AG08395 (cell line): ENCODE measurements at regions not wholly inside any gene's neighbourhood (a gene's known extent, or its start where the extent isn't known, plus 50 kb on each side); places are given as distances from the start of the nearest gene placed in this dataset.

Experiments used
- DNase-seq: peaks from one replicate; pipeline ENCODE4 v3.0.0; 2012; ENCODE audit warnings: mixed read lengths, low spot score

DNA sequence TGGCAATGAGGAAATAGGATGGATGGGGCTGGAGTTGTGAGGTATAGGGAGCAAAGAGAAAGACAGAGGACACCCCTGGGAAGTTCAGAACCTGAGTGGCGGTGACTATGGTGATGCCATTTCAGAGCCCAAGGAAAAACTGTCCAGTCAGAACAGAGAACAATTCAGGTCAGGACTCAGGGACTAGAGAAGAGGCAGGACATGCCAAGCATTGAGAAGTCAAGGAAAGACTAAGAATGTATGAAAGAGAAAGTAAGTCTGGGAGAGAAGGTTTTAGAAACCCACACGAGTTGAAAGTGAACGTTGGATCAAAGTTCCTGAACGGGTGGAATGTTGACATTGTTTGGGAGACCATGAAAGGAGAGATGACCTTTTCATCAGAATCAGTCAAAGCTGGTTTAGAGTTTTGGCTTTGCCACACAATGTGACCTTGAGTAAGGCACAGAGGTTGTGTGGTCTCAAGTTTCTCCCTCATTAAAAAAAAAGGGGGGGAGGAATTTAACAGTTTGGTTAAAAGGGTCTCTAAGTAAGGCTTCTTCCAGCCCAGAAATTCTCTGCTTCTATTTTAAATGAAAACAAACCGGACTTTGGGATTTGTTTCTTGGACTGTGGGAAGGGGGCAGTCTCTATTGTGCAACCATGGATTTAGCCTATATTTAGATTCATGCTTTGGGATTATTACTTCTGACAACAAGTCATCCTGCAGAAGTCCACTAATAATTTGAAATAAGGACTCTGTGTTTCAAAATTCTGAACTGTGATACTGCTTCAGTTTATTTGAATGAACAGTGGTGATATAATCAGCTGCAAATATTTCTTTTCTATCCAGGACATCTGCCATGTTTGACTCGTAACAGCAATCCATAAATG, 315.9 kb upstream of the TBL1XR1 start:
- DNase-seq, result no peak

DNA sequence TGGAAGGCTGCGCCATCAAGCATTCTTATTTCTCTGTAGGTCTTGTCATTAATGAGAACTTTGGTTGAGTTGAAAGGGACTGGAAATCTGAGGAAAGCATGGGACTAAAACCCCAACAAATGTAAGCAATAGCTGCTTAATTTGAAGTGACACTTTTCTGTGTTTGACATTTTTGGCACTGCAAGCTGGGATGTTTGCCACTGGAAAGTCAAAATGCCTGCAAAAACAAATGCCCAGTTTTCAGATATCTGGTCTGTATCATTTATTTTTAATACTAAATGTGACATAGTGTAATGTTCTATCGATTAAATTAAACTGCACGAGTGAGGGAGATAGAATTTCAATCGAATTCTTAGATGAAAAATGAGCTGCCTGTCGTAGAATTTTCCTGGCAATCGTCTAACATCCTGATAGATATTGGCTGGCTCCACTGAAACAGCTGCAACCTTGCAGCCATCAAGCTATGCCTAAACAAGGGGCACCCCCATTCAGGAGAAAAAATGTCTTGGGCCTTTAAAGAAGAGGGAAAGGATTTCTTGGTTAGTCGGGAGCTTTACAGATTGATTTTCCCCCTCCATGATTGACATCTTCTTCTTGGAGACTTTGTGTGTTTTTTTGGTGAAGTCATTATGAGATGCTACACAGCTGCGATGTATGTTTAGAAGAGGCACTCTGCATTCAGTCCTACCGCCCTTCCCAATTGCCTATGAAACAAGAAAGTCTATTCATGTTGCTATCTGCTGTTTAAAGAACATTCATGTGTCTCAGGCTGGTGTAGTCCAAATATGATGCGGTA, 316.7 kb upstream of the TBL1XR1 start:
- no peak for DNase-seq

DNA sequence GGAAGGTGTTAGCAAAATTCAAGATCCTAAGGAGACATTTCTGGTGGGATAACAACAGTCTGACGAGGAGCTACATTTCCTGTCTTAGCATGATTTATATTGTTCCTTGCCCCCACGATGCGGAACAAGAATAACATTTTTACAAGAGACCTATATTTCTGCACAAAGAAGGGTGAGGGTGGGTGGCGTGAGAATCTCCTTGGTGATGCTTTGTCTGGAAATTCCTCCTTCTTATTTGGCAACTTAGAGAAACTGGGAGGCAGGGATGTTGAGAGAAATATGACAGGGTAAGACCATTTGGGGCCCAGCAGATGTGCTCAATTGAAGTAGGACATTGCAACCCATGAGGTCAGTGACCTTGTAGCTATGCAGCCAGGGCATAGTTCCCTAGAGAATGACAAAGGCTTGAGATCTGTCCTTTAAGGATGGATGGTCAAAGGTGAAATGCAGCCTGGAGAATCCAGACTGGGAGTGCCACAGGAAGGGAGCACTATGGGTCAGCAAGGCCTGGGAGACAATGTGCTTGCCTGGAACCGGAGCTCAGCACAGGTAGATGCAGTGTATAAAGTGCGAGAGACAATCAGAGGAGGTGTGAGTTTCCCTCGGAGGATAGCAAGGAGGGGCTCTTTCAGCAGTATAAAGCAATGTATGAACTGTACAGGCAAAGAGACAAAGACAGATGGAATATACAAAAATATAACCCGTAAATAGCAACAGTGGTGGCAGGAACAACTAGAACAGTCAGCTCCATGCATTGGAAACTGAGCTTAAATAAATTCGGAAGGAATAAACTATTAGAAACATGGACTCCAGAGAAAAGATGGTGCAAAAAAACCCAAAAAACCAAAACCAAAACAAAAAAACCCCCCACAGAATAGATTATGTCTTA, 317.6 kb upstream of the TBL1XR1 start:
- DNase-seq, result no peak

DNA sequence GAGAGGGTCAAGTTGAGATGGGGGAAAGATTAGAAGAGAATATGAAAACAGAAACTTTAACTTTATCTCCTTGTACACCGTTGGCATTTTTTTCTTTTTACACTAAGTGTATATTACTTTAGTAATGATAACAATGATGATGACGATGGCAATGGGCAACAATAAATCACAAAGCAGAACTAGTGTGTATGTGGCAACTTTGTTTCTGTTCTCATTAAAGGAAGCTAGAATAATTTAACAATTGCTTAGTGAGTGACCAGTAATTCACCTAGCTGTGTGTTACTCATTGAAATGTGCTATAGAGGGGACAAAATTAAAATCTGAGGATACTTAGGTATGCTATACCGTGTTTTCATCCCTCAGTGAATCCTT, 318.5 kb upstream of the TBL1XR1 start:
- DNase-seq, result no peak

DNA sequence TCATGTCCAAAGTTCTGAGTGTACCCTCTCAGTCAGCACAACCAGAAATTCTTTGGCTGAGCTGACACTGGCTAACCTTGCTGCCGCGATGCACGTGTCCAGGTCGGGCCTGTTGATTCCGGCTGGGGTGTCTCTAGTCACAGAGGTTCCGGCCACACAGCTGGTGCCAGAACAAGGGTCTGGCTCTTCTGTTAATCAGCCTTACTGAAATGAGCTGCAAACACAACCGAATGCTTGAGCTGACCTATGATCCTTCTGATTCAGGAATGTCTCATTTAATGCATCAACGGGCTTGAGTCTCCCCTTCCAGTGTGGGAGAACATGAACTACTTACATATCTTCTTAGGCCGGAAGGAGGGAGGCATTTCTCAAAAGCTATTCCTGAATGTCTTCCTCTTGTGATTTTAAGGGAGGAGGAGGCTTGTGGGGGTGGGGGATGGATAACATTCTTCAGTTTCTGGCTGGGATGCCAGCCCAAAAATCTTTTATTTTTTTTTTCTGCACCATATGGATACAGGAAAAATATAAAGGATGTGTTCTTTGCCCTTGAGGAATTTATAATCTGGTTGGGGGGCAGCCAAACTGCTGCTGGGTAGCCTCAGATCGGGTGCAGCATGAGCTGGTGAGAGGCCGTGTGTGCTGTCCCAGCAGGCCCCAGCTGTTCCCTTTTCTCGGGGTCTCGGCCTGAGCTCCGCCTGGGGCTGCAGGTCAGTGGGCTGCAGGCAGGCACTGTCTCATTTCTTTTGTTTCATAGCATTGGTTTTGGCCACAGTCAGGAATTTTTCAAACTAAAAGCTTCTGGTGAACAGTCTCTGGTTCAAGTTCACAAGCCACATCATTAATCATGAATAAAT, 319.1 kb upstream of the TBL1XR1 start:
- DNase-seq, result peak; percentile 29

DNA sequence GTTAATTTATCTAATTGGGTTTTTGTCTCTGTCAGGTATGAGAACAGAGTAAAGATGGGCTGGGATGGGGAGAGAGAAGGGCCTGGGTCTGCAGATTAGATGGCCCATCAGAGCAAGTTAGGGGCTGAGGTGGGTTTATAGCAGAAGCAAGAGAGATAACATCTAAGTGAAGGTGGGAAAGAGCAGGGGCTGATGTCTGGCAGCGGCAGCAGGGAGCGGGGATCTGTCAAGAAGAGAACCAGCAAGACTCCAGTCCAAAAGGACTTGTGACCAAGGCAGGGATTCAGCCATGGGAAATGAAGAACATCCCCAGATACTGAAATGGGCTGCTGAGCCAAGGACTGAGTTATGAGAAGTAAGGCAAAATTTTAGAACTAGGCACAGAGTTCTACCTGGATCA, 320.6 kb upstream of the TBL1XR1 start:
- DNase-seq, result no peak

DNA sequence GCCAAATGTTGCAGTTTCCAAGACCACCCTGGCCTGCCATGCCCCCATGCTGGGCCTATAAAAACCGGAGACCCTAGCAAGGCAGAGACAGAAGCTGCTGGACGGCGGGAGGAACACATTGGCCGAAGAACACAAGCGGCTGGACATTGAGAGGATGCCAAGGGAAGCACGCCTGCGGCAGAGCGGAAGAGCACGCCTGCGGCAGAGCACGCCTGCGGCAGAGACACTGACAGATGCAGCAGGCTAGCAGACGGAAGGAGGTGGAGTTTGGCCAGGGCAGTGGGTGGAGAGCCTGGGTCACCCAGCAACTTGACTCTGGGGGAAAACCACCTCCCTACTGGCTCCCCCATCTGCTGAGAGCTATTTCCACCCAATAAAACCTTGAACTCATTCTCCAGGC, 322.3 kb upstream of the TBL1XR1 start:
- no peak for DNase-seq

DNA sequence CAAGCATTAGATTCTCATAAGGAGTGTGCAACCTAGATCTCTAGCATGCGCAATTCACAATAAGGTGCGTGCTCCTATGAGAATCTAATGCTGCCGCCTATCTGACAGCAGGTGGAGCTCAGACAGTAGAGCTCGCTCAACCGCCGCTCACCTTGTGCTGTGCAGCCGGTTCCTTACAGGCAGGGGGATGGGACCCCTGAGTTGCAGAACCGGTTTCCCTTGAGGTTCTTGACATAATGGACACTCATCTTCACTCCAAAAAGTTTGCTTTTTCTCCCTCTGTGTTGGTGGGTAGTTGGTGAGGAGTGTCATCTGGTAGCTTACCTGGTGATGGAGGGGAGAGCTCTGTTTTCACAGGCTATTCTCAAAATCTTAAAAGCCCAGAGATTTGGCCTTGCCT, 324.0 kb upstream of the TBL1XR1 start:
- DNase-seq, result no peak

DNA sequence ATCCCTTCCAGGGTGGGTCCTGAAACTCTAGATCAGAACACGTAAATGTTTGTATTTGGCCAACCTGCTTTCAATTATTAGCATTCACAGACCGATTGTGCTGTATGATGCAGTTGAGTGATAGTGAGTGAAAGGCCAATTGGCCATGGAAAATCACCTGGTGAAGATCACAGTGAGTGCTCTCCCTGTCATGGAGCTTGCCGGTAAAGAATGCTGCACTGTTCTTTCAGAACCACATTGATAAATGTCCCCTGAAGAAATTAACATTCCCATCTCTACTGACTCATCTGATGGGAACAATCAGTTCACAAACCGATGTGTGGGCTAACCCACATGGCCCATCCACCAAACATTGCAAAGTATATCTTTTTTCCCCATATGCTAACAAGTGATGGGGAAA, 324.8 kb upstream of the TBL1XR1 start:
- no peak for DNase-seq

DNA sequence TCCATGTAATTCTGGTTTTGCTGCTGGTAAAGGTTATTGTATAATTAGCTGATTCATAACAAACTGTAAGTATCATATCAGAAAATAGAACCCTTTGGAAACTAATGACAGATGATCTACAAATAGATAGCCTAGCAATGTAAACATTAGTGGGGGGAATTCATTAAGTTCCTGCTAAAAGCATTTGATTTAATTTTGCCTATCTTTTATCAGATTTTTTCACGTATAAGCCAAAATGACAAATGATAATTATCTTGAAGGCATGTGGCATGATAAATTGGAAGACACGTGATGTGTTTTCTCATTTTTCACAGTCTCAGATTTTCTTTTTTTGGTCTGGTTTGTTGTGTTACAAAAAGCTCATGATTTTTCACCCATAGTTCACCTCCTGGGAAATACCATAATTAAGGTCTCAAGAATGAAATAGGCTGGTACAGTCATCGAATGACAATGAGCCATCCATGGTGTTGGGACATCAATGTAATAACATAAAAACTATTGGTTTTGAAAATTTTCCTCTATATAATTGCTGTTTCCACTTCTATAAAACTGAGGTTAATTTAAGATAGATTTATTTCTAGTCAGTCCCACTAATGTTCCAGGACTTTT, 325.9 kb upstream of the TBL1XR1 start:
- DNase-seq, result no peak

DNA sequence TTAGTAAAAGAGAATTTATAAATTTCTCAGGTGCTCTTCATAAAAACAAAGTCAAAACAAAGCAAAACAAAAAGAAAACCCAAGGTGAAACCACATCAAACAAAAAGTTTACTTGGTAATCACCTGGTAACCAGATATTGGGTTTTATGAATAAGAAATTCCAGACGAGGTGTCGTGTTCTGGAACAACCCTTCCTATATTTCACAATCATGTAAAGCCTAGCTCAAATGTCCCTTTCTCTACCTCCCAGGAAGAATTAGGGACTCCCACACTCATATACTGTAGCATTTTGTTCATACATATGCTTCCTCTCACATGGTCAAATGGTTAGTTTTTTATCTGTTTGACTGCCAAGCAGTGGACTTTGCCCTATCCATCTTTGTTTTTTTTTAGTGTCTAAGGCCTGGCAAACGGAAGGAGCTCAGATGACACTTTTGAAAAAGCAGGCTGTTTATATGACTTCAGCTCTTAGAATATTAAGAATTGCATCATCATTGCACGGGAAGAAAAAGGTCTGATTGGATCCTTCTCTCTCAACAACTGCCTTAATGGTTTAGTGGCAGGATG, 326.7 kb upstream of the TBL1XR1 start:
- DNase-seq, result no peak

DNA sequence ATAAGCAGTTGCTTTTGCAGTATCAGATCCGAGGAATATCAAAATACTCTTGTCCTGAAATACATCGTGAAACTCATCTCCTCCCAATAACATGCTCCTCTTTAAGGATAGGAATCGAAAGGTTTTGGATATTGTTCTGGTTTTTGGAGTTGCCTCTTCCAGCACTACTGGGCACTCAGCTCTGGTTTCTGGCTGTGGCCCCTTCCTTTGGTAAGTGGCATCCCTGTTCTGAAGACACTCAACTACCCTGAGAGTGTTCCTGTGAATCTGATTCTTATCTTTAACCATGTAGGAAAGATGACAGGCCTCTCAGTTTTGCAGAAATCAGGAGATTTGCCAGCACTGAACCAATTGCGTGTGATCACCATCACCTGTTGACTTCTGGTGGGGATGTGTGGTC, 327.5 kb upstream of the TBL1XR1 start:
- no peak for DNase-seq

DNA sequence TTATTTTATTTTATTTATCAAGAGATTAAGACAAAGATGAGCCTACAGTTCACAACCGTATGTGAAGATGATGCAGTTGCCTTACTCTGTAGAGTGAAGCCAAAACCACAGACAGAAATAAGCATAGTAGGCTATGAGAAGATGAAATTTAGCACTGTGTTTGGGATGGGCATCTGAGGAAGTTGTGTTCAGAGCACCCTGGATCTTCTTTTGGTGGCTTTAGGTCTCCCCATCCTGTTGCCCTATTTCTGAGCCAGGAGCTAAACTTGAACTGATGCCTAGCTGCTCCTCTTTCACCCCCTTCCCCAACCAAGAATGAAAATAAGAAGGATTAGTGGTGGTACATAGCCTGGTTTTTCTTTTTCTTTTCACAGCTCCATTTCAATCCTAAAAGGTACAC, 328.1 kb upstream of the TBL1XR1 start:
- DNase-seq, result no peak

DNA sequence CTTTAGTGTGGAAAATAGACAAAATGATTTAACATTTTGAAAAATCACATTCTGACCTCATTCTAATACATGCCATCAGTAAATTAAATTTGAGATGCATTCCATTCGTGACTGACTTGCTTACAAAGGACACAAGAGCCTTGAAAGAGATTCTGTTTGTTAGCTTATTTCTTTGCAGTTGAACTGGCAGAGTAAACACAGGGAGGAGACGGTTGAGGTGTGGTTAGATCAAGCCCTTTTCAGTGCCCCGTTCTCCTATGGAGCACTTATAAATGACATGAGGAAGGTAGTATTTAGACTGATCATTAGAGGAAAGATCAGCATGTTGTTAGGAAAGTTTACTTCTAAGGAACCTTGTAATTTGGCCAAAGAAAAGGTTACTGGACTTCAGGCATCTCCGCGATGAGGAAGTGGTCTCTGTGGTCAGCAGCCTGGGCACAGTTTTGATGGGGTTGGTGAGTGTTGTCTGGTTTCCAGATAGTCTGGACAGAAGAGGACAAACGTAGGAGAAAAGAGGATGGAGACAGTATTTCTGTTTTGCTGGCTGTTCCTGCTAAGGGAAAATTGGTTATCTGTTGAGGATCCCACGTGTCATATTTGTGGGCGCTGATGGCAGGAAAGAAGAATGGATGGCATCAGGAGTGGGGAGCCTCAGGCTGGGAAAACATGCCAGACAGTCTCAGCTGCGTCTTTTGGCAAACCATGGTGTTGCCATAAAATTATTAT, 328.9 kb upstream of the TBL1XR1 start:
- peak; percentile 76 for DNase-seq

DNA sequence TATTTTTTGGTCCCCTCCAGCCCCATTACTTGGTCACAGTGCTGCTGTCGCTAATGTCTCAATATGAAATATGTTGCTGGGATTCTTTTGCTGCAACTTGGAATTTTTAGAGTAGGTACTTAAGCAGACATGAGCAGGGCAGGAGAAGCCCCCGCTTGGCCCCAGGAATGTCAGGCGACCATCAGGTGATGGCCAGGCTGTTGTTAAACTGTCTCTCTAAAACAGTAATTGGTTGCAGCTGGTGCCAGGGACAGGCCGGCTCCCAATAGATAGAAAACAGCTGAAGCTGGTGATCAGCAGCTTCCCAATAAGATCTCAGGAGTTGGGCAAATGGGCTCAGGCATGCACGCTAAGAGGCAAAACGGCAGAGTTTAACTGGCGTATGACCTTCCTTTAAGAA, 329.9 kb upstream of the TBL1XR1 start:
- no peak for DNase-seq

DNA sequence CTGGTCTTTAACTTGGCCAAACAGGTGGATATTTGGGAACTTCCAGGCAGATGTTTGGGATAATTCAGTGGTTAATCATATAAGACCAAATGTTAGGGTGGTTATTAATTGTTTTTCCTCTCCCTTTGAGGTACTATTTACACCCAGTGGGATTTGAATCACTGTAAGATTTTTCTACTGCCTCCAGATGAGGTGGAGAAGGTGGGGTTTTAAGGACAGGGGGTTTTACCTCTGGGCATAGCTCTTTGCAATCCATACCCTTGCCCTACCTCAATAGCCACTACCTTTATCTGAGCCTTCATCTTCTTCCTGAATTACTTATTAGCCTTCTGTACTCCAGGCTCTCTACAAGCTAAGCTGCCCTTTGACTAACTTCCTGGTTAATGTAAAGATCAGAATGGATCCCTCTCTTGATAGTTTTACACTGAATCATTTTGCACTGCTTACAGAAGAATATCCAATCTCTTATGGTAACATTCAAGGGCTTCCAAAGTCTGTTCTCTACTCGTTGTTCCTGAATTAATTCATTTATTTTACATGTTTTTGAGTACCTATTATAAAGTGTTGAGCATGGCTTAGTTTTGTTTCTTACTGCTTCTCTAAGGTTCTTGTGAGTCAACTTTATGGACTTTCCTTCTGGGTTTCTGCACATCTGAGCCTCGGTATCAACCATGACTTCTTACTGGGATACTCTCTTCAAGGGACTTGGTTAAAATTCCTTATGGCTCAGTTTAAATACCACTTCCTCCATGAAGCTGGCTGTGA, 331.2 kb upstream of the TBL1XR1 start:
- no peak for DNase-seq

DNA sequence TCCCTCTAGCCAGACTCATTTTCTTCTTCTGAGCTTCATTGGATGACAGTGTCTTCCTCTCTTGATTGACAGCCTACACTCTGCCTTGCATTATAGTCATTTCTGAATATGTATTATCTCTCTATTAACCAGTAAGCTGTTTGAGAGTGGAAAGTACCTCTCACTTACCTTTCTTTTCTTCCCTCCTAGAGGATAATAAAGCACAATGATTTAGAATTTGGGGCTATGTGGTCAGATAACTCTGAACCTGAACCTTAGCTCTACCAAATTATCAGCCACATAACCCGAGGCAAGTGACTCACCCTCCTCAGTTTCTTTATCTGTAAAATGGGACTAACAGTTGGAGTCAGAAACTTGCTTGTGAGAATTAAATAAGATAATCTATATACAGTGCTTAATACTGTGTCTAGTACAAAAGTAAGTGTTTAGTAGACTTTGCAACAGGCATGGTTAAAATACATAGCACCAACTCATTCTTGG, 331.8 kb upstream of the TBL1XR1 start:
- no peak for DNase-seq

DNA sequence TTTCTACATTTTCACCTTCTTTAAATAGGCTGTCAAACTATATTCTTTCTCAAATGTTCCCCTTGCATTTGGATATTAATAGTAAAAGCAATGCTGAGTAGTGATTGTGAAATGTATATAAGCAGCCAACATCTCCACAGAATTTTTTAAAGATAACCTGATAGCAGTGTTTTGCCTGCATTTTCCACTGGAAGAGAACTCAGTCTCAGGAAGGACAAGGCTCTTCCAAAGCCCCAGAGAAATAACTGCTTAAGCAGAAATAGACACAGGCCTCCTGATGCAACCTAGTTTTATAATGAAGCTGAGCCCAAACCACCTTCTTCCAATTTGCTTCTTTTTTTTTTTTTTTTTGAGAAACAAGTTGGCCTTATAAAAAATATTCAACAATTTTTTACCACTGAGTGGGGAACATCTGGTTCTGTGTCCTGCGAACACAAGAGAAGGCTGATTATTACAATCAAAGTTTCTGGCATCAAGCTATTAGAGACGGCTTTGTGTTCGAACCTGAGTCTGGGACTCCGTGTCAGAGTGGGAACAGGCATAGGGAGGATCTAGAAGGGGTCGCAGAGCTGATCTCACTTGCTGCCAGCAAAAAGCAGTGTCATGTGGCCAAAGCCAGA, 332.5 kb upstream of the TBL1XR1 start:
- no peak for DNase-seq

DNA sequence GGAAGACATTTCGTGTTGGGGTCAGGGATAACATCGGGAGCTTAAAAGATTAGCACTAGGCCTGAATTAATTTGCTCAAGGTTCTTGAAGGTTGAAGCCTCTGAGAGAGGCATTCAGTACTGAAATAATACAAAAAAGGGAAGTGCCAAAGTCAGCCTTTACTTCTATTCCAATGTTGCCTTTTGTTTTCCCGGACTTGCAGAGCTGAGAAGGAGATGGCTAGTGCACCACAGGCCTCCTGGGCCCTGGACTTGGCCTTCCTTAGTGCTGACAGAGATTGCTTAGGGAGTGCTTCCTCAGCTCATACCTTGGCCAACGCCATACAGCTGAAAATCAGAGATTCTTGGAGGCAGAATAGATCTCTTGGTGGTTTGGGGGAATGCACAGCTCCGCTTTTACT, 333.6 kb upstream of the TBL1XR1 start:
- DNase-seq, result no peak
